HEK293 (cell line): ENCODE measurements at regions not wholly inside any gene's neighbourhood (a gene's known extent, or its start where the extent isn't known, plus 50 kb on each side); places are given as distances from the start of the nearest gene placed in this dataset.
"Not testable (repeated sequence)": the region's sequence is repeated elsewhere in the genome, so short reads cannot be mapped to it uniquely, and the experiment has no call there.

Experiments
- HOXA7 ChIP-seq: sonication (generic); formaldehyde crosslinking; IDR thresholded peaks from 2 replicates; pipeline ENCODE4 v1.8.1; 2022; ENCODE audit warnings: missing genetic modification reagents, borderline replicate concordance
- KLF16 ChIP-seq: fragments of 450-650 bp; formaldehyde crosslinking; IDR thresholded peaks from 2 replicates; pipeline ENCODE4 v1.5.1; 2017; ENCODE audit warnings: missing biosample characterization, missing genetic modification characterization
- KLF9 ChIP-seq: fragments of 450-650 bp; formaldehyde crosslinking; IDR thresholded peaks from 2 replicates; pipeline ENCODE4 v1.5.1; 2016; ENCODE audit warnings: missing biosample characterization, missing genetic modification characterization, low read depth
- PRDM4 ChIP-seq: fragments of 450-650 bp; formaldehyde crosslinking; IDR thresholded peaks from 2 replicates; pipeline ENCODE4 v1.5.1; 2017; ENCODE audit warnings: missing biosample characterization, missing genetic modification characterization
- ZBTB20 ChIP-seq: fragments of 450-650 bp; formaldehyde crosslinking; IDR thresholded peaks from 2 replicates; pipeline ENCODE4 v1.5.1; 2016; ENCODE audit warnings: missing biosample characterization, missing genetic modification characterization
- ZNF132 ChIP-seq: fragments of 450-650 bp; formaldehyde crosslinking; IDR thresholded peaks from 2 replicates; pipeline ENCODE4 v1.5.1; 2017; ENCODE audit warnings: missing biosample characterization, missing genetic modification characterization, borderline replicate concordance
- ZNF140 ChIP-seq: fragments of 450-650 bp; formaldehyde crosslinking; IDR thresholded peaks from 2 replicates; pipeline ENCODE4 v1.5.1; 2016; ENCODE audit warnings: missing biosample characterization, missing genetic modification characterization
- ZNF175 ChIP-seq: fragments of 450-650 bp; formaldehyde crosslinking; IDR thresholded peaks from 2 replicates; pipeline ENCODE4 v1.5.1; 2016; ENCODE audit warnings: missing biosample characterization, missing genetic modification characterization
- ZNF292 ChIP-seq: fragments of 450-650 bp; formaldehyde crosslinking; IDR thresholded peaks from 2 replicates; pipeline ENCODE4 v1.5.1; 2016; ENCODE audit warnings: low read depth, missing biosample characterization, missing genetic modification characterization, borderline replicate concordance
- ZNF610 ChIP-seq: fragments of 450-650 bp; formaldehyde crosslinking; IDR thresholded peaks from 2 replicates; pipeline ENCODE4 v1.5.1; 2016; ENCODE audit warnings: missing biosample characterization, missing genetic modification characterization, borderline replicate concordance
- TF ChIP-seq, protein P1 (sequence below): fragments of 450-650 bp; formaldehyde crosslinking; IDR thresholded peaks from 2 replicates; pipeline ENCODE4 v1.5.1; 2016; ENCODE audit warnings: missing biosample characterization, missing genetic modification characterization

GRCh38 chr6:27132282-27132531 lies 115.3 kb upstream of the PRSS16 start:
- TF ChIP-seq, protein P1, sequence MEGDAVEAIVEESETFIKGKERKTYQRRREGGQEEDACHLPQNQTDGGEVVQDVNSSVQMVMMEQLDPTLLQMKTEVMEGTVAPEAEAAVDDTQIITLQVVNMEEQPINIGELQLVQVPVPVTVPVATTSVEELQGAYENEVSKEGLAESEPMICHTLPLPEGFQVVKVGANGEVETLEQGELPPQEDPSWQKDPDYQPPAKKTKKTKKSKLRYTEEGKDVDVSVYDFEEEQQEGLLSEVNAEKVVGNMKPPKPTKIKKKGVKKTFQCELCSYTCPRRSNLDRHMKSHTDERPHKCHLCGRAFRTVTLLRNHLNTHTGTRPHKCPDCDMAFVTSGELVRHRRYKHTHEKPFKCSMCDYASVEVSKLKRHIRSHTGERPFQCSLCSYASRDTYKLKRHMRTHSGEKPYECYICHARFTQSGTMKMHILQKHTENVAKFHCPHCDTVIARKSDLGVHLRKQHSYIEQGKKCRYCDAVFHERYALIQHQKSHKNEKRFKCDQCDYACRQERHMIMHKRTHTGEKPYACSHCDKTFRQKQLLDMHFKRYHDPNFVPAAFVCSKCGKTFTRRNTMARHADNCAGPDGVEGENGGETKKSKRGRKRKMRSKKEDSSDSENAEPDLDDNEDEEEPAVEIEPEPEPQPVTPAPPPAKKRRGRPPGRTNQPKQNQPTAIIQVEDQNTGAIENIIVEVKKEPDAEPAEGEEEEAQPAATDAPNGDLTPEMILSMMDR (tag by site-specific recombination), result 0 out of 2 replicates have a peak, but pooled peaks have one; percentile 34
- TF ChIP-seq ZNF292 (tag by site-specific recombination); KLF9 (tag by site-specific recombination); ZNF175; ZNF610; ZNF140; PRDM4; HOXA7 (CRISPR knock-in tag); KLF16; ZNF132 (tag by site-specific recombination); ZBTB20: not testable (repeated sequence)
